GM12878 (cell line): ENCODE measurements at regions not wholly inside any gene's neighbourhood (a gene's known extent, or its start where the extent isn't known, plus 50 kb on each side); places are given as distances from the start of the nearest gene placed in this dataset.

Experiments used
- ASH2L ChIP-seq: fragments of 300-600, 200-600 bp; sonication (generic); IDR thresholded peaks from 2 replicates; pipeline ENCODE4 v1.6.1; 2017; ENCODE audit warnings: low read depth, mild to moderate bottlenecking, borderline replicate concordance
- ATF7 ChIP-seq: fragments of 450-650 bp; IDR thresholded peaks from 2 replicates; pipeline ENCODE4 v1.6.1; 2016; ENCODE audit warnings: low read depth, mild to moderate bottlenecking
- BCL11A ChIP-seq: IDR thresholded peaks from 2 replicates; pipeline ENCODE4 v1.6.1; 2011; ENCODE audit warnings: low read depth, low read length
- BRCA1 ChIP-seq: IDR thresholded peaks from 2 replicates; pipeline ENCODE4 v1.6.1; 2011; ENCODE audit warnings: low read depth, low read length, improper control_type of control experiment
- CBX3 ChIP-seq: fragments of 200-600 bp; sonication (generic); IDR thresholded peaks from 2 replicates; pipeline ENCODE4 v1.6.1; 2016; ENCODE audit warnings: low read depth, borderline replicate concordance
- CHD2 ChIP-seq: IDR thresholded peaks from 2 replicates; pipeline ENCODE4 v1.6.1; 2011; ENCODE audit warnings: low read depth, low read length, improper control_type of control experiment, borderline replicate concordance
- CHD4 ChIP-seq: fragments of 200-600 bp; sonication (generic); IDR thresholded peaks from 2 replicates; pipeline ENCODE4 v1.6.1; 2016; ENCODE audit warnings: mild to moderate bottlenecking
- EGR1 ChIP-seq, 2 experiments: IDR thresholded peaks; 1 replicate in 1 of 2; 2 replicates in 1 of 2; pipeline ENCODE4 v1.6.1; 2011 to 2012; ENCODE audit warnings: low read depth in 2 of 2, low read length in 2 of 2, borderline replicate concordance in 1 of 2, mild to moderate bottlenecking in 1 of 2, moderate library complexity in 1 of 2
- FOXM1 ChIP-seq: IDR thresholded peaks from 2 replicates; pipeline ENCODE4 v1.6.1; 2012; ENCODE audit warnings: low read depth, mild to moderate bottlenecking, inconsistent platforms, low read length, moderate library complexity
- HDGF ChIP-seq: fragments of 450-650 bp; IDR thresholded peaks from 2 replicates; pipeline ENCODE4 v1.6.1; 2016; ENCODE audit warnings: antibody characterized with exemption
- IKZF1 ChIP-seq: fragments of 450-650 bp; conservative IDR thresholded peaks from 2 replicates; pipeline ENCODE4 v1.6.1; 2017; ENCODE audit warnings: antibody characterized with exemption, mild to moderate bottlenecking
- MYC ChIP-seq: IDR thresholded peaks from 2 replicates; pipeline ENCODE4 v1.6.1; 2011; ENCODE audit warnings: mild to moderate bottlenecking, low read length, moderate library complexity, inconsistent platforms; ENCODE audit not compliant: insufficient read depth, insufficient replicate concordance, insufficient read length, severe bottlenecking
- PAX5 ChIP-seq: IDR thresholded peaks from 2 replicates; pipeline ENCODE4 v1.6.1; 2011; ENCODE audit warnings: low read depth, low read length, borderline replicate concordance
- POLR2AphosphoS2 ChIP-seq: IDR thresholded peaks from 2 replicates; pipeline ENCODE4 v1.6.1; 2011; ENCODE audit warnings: low read depth, mild to moderate bottlenecking, low read length, improper control_type of control experiment, moderate library complexity
- POLR2AphosphoS5 ChIP-seq: IDR thresholded peaks from 2 replicates; pipeline ENCODE4 v1.6.1; 2011; ENCODE audit warnings: mild to moderate bottlenecking, low read length, inconsistent platforms
- POU2F2 ChIP-seq: IDR thresholded peaks from 3 replicates; pipeline ENCODE4 v1.6.1; 2011; ENCODE audit warnings: low read depth, mild to moderate bottlenecking, low read length, borderline replicate concordance
- RAD21 ChIP-seq: IDR thresholded peaks from 2 replicates; pipeline ENCODE4 v1.6.1; 2011; ENCODE audit warnings: mild to moderate bottlenecking, low read depth, low read length, moderate library complexity; ENCODE audit not compliant: insufficient read depth
- RAD51 ChIP-seq: fragments of 450-650 bp; IDR thresholded peaks from 2 replicates; pipeline ENCODE4 v1.6.1; 2016; ENCODE audit warnings: moderate library complexity, mild to moderate bottlenecking, inconsistent platforms
- RCOR1 ChIP-seq: conservative IDR thresholded peaks from 2 replicates; pipeline ENCODE4 v1.6.1; 2012; ENCODE audit warnings: low read depth, low read length, improper control_type of control experiment
- SMAD1 ChIP-seq: fragments of 450-650 bp; IDR thresholded peaks from 2 replicates; pipeline ENCODE4 v1.6.1; 2018; ENCODE audit warnings: mild to moderate bottlenecking, low read depth; ENCODE audit not compliant: partially characterized antibody
- SP1 ChIP-seq: IDR thresholded peaks from one replicate; pipeline ENCODE4 v1.6.1; 2011; ENCODE audit warnings: low read depth, low read length
- SRF ChIP-seq, 2 experiments: IDR thresholded peaks; 2 replicates each; pipeline ENCODE4 v1.6.1; 2011; ENCODE audit warnings: low read depth in 2 of 2, low read length in 2 of 2, mild to moderate bottlenecking in 1 of 2, moderate library complexity in 1 of 2
- STAT1 ChIP-seq: fragments of 450-650 bp; conservative IDR thresholded peaks from 2 replicates; pipeline ENCODE4 v1.6.1; 2014; ENCODE audit warnings: antibody characterized with exemption, mild to moderate bottlenecking
- ZNF217 ChIP-seq: fragments of 450-650 bp; IDR thresholded peaks from 2 replicates; pipeline ENCODE4 v1.6.1; 2017; ENCODE audit warnings: antibody characterized with exemption, mild to moderate bottlenecking
- ZNF384 ChIP-seq: IDR thresholded peaks from 2 replicates; pipeline ENCODE4 v1.6.1; 2012; ENCODE audit warnings: low read depth, mild to moderate bottlenecking, low read length, improper control_type of control experiment, borderline replicate concordance
- TF ChIP-seq, protein P1 (sequence below): fragments of 450-650 bp; IDR thresholded peaks from 2 replicates; pipeline ENCODE4 v1.6.1; 2016; ENCODE audit warnings: mild to moderate bottlenecking, moderate library complexity, borderline replicate concordance
- TF ChIP-seq, protein P2 (sequence below): fragments of 450-650 bp; IDR thresholded peaks from 2 replicates; pipeline ENCODE4 v1.6.1; 2016; ENCODE audit warnings: mild to moderate bottlenecking
- TF ChIP-seq, protein P3 (sequence below): IDR thresholded peaks from 2 replicates; pipeline ENCODE4 v1.6.1; 2011; ENCODE audit warnings: low read depth, low read length, improper control_type of control experiment, borderline replicate concordance

DNA sequence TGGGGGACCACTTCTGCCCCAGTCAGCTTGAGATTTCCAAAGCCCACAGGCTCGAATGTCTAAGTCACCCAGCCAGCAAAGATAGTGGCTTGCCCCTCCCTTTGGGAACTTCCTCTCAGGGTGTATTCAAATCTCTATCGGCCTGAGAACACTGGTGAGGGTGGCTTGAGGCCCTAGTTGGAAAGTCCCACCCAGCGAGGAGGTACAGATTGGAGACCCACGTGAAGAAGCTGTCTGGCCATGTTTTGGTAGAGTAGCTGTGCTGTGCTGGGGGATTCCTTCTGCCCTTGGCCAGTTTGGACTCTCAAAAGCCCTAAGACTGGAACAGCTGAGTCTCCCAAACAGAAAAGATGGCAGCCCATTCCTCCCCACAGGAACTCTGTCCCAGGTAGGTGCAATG, 172.7 kb upstream of the RIOK2 start (continued):
- 0 out of 2 replicates have a peak, but pooled peaks have one; percentile 15 for TF ChIP-seq PAX5
- peak; percentile 74; the same call in 1 of the 3 replicates for TF ChIP-seq POU2F2
- peak; percentile 73 for TF ChIP-seq RAD51
- peak; percentile 43; the same call in 1 of the 2 replicates for TF ChIP-seq IKZF1
- TF ChIP-seq RCOR1 = no peak
- no peak for TF ChIP-seq SMAD1
- TF ChIP-seq EGR1 (IDR thresholded peaks at IDR 0.05; ENCODE audit: borderline replicate concordance in 1 of 2, low read depth in 2 of 2, low read length in 2 of 2) = no peak
- TF ChIP-seq CHD4 = no peak
- no peak for TF ChIP-seq SP1
- no peak for TF ChIP-seq FOXM1
- TF ChIP-seq, protein P1, sequence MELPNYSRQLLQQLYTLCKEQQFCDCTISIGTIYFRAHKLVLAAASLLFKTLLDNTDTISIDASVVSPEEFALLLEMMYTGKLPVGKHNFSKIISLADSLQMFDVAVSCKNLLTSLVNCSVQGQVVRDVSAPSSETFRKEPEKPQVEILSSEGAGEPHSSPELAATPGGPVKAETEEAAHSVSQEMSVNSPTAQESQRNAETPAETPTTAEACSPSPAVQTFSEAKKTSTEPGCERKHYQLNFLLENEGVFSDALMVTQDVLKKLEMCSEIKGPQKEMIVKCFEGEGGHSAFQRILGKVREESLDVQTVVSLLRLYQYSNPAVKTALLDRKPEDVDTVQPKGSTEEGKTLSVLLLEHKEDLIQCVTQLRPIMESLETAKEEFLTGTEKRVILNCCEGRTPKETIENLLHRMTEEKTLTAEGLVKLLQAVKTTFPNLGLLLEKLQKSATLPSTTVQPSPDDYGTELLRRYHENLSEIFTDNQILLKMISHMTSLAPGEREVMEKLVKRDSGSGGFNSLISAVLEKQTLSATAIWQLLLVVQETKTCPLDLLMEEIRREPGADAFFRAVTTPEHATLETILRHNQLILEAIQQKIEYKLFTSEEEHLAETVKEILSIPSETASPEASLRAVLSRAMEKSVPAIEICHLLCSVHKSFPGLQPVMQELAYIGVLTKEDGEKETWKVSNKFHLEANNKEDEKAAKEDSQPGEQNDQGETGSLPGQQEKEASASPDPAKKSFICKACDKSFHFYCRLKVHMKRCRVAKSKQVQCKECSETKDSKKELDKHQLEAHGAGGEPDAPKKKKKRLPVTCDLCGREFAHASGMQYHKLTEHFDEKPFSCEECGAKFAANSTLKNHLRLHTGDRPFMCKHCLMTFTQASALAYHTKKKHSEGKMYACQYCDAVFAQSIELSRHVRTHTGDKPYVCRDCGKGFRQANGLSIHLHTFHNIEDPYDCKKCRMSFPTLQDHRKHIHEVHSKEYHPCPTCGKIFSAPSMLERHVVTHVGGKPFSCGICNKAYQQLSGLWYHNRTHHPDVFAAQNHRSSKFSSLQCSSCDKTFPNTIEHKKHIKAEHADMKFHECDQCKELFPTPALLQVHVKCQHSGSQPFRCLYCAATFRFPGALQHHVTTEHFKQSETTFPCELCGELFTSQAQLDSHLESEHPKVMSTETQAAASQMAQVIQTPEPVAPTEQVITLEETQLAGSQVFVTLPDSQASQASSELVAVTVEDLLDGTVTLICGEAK = no peak
- TF ChIP-seq STAT1 = no peak
- TF ChIP-seq, protein P2, sequence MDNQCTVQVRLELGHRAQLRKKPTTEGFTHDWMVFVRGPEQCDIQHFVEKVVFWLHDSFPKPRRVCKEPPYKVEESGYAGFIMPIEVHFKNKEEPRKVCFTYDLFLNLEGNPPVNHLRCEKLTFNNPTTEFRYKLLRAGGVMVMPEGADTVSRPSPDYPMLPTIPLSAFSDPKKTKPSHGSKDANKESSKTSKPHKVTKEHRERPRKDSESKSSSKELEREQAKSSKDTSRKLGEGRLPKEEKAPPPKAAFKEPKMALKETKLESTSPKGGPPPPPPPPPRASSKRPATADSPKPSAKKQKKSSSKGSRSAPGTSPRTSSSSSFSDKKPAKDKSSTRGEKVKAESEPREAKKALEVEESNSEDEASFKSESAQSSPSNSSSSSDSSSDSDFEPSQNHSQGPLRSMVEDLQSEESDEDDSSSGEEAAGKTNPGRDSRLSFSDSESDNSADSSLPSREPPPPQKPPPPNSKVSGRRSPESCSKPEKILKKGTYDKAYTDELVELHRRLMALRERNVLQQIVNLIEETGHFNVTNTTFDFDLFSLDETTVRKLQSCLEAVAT = no peak
- no peak for TF ChIP-seq CBX3
- no peak for TF ChIP-seq BCL11A
- TF ChIP-seq RAD21 = no peak
- no peak for TF ChIP-seq BRCA1
- no peak for TF ChIP-seq SRF (IDR thresholded peaks at IDR 0.05; ENCODE audit: low read depth in 2 of 2, low read length in 2 of 2)
- TF ChIP-seq, protein P3, sequence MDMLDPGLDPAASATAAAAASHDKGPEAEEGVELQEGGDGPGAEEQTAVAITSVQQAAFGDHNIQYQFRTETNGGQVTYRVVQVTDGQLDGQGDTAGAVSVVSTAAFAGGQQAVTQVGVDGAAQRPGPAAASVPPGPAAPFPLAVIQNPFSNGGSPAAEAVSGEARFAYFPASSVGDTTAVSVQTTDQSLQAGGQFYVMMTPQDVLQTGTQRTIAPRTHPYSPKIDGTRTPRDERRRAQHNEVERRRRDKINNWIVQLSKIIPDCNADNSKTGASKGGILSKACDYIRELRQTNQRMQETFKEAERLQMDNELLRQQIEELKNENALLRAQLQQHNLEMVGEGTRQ = no peak; the same call in 1 of the 2 replicates
- TF ChIP-seq ATF7 = no peak
- no peak for TF ChIP-seq MYC
- no peak for TF ChIP-seq POLR2AphosphoS2
- TF ChIP-seq HDGF = no peak
- no peak for TF ChIP-seq CHD2
- TF ChIP-seq POLR2AphosphoS5 = peak; percentile 40; the same call in 1 of the 2 replicates
- TF ChIP-seq ASH2L = no peak
- no peak for TF ChIP-seq ZNF384
- no peak for TF ChIP-seq ZNF217
